ENCODE measurements at regions not wholly inside any gene's neighbourhood (a gene's known extent, or its start where the extent isn't known, plus 50 kb on each side); places are given as distances from the start of the nearest gene placed in this dataset.

GRCh38 chr5:116703941-116704340 is 129.3 kb upstream of the SEMA6A start:
- Mint-ChIP-seq H3K4me3 (no peak overlapping the region), H3K4me1 (peaks cover 11% of the 10 kb centered on the region), H3K27me3 (no peaks in the 10 kb centered on the region), H3K36me3 (ENCODE audit: low read depth) (no peaks in the 10 kb centered on the region), H3K27ac (no peak overlapping the region), H3K9me3 (no peaks in the 10 kb centered on the region)
- no peak for DNase-seq
- POLR2A ChIA-PET, result no interaction called here
- TF ChIP-seq CTCF (IDR thresholded peaks at IDR 0.05), result no peak
- ATAC-seq (ENCODE audit: low read depth), result no peak
- intact Hi-C loops (cut with micrococcal nuclease), result no loop called here
- CTCF ChIA-PET, result no interaction called here

- Mint-ChIP-seq H3K9me3 (no peaks in the 10 kb centered on the region), H3K27ac (no peak overlapping the region), H3K36me3 (ENCODE audit: low read depth) (no peaks in the 10 kb centered on the region), H3K27me3 (no peaks in the 10 kb centered on the region), H3K4me3 (no peak overlapping the region), H3K4me1 (peaks cover 11% of the 10 kb centered on the region)
- no peak for DNase-seq
- no peak for ATAC-seq (ENCODE audit: low read depth)
- POLR2A ChIA-PET, result no interaction called here
- TF ChIP-seq CTCF (IDR thresholded peaks at IDR 0.05), result no peak
- CTCF ChIA-PET, result no interaction called here
- intact Hi-C loops (cut with micrococcal nuclease), result no loop called here
Observed at GRCh38 chr5:116703328-116703727, 128.7 kb upstream of the SEMA6A start.

GRCh38 chr5:116702776-116703175 is 128.2 kb upstream of the SEMA6A start:
- Mint-ChIP-seq H3K4me3 (no peak overlapping the region), H3K36me3 (ENCODE audit: low read depth) (no peaks in the 10 kb centered on the region), H3K9me3 (no peaks in the 10 kb centered on the region), H3K4me1 (peaks cover 9% of the 10 kb centered on the region), H3K27me3 (no peaks in the 10 kb centered on the region), H3K27ac (no peak overlapping the region)
- no peak for DNase-seq
- ATAC-seq (ENCODE audit: low read depth), result no peak
- ChIA-PET POLR2A (no interaction called here), CTCF (no interaction called here)
- no peak for TF ChIP-seq CTCF (IDR thresholded peaks at IDR 0.05)
- intact Hi-C loops (cut with micrococcal nuclease), result no loop called here

- ChIA-PET POLR2A (interaction anchor here (0.7 kb wide), 1 partner anchor 153 kb away, joined by 5 read pairs; no protein-coding TSS in a partner anchor), CTCF (no interaction called here)
- no peak for TF ChIP-seq CTCF (IDR thresholded peaks at IDR 0.05)
- H3K27ac Mint-ChIP-seq, result no peak overlapping the region
- ATAC-seq (ENCODE audit: low read depth), result no peak
- peaks cover 3% of the 10 kb centered on the region for H3K4me1 Mint-ChIP-seq
- no peak for DNase-seq
- no peak overlapping the region for H3K4me3 Mint-ChIP-seq
- no peaks in the 10 kb centered on the region for H3K27me3 Mint-ChIP-seq
- H3K36me3 Mint-ChIP-seq (ENCODE audit: low read depth), result no peaks in the 10 kb centered on the region
- no peaks in the 10 kb centered on the region for H3K9me3 Mint-ChIP-seq
- intact Hi-C loops (cut with micrococcal nuclease), result no loop called here
Observed at GRCh38 chr5:116699332-116699731, 124.7 kb upstream of the SEMA6A start.

- no peak for ATAC-seq (ENCODE audit: low read depth)
- CTCF ChIA-PET, result no interaction called here
- no peaks in the 10 kb centered on the region for H3K9me3 Mint-ChIP-seq
- peaks cover 2% of the 10 kb centered on the region for H3K27me3 Mint-ChIP-seq
- H3K4me3 Mint-ChIP-seq, result no peak overlapping the region
- POLR2A ChIA-PET, result no interaction called here
- intact Hi-C loops (cut with micrococcal nuclease), result no loop called here
- peaks cover 3% of the 10 kb centered on the region for H3K4me1 Mint-ChIP-seq
- TF ChIP-seq CTCF (IDR thresholded peaks at IDR 0.05), result no peak
- H3K36me3 Mint-ChIP-seq (ENCODE audit: low read depth), result no peaks in the 10 kb centered on the region
- H3K27ac Mint-ChIP-seq, result no peak overlapping the region
- DNase-seq, result no peak
Observed at GRCh38 chr5:116696366-116696765, 121.7 kb upstream of the SEMA6A start.

Measured in activated B cell treated with CpG ODN at 0.5 μM for 24 hours (primary cell).